ENCODE measurements at regions not wholly inside any gene's neighbourhood (a gene's known extent, or its start where the extent isn't known, plus 50 kb on each side); places are given as distances from the start of the nearest gene placed in this dataset.

DNA sequence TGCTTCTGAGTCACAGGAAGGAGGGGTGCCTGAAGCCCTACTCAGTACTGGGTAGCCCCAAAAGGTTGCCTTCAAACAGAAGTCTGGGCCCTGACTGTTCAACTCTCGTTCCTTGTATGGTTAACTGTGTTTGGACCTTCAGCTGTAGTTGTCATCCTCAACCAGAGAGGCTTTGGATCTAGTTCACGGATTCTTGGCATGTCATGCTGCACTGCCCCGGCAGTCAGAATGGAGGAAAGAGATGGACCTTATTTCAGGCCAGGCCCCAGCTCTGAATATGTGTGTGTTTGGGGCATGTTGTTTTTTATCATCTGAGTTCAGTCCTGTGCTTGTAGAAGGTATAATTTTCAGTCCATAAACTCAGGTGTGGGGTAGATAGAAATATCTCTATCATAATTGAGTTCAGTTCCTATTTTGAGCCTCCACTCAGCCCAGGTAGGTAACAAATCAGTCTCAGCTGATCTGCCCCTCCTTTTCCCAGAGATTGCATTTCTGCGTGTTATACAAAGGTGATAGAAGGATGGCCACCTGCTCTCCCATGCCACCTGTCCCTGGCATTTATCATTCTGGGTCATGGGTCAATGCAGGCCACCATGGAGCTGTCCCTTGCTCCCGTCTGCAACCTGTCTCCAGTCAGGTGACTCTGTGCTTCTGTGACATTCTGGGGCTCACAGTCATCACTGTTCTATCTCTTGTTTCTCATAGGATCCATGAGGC, 127.5 kb upstream of the CPEB4 start:
- H3K4me1 Mint-ChIP-seq: no peaks in the 10 kb centered on the region
- no peaks in the 10 kb centered on the region for H3K36me3 Mint-ChIP-seq (ENCODE audit: low read depth)
- ChIA-PET CTCF (no interaction called here), POLR2A (no interaction called here)
- no peak overlapping the region for H3K4me3 Mint-ChIP-seq
- no peak overlapping the region for H3K27ac Mint-ChIP-seq
- H3K27me3 Mint-ChIP-seq: peaks cover 6% of the 10 kb centered on the region
- no peaks in the 10 kb centered on the region for H3K9me3 Mint-ChIP-seq
- DNase-seq: no peak

DNA sequence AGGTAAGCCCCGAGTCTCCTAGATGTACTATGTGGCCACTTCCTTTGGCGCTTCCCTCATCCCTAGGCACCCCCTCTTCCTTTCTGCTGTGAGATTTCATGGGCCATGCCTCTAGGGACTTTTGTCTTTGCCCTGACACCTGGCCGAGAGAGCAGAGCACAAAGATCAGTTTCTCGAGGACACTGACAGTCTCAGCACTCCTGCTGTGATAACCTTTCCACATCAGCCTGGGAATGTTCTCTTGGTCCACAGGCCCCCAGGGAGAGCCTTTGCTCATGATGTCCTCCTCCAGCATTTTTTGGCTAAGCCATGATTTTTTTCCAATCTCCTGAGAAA, 127.0 kb upstream of the CPEB4 start:
- H3K27ac Mint-ChIP-seq: no peak overlapping the region
- CTCF ChIA-PET: no interaction called here

DNA sequence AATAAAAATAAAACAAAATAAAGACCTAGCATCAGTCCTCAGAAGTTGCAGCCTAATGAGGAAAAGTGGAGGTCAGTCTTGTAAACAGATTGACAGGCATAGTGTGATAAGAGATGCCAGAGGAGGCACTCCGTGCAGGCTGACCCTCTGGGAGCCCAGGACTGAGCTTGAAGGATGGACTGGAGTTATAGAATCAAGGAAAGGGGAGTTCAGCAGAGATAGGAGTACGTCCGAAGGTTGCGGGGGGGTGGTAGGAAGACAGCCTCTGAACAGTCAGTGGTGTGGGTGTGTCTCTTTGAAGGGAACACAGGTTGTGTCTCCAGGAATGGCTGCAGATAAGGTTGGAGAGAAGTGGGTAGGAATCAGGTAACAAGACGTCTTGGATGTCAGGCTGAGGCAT, 126.1 kb upstream of the CPEB4 start:
- Mint-ChIP-seq H3K4me1 (no peaks in the 10 kb centered on the region), H3K9me3 (no peaks in the 10 kb centered on the region), H3K27ac (no peak overlapping the region), H3K4me3 (no peak overlapping the region), H3K27me3 (peaks cover 6% of the 10 kb centered on the region), H3K36me3 (ENCODE audit: low read depth) (no peaks in the 10 kb centered on the region)
- DNase-seq: no peak
- ChIA-PET CTCF (no interaction called here), POLR2A (no interaction called here)

More for the DNA sequence above, 127.0 kb upstream of the CPEB4 start:
- H3K4me1 Mint-ChIP-seq: no peaks in the 10 kb centered on the region
- DNase-seq: no peak
- POLR2A ChIA-PET: no interaction called here
- H3K36me3 Mint-ChIP-seq (ENCODE audit: low read depth): no peaks in the 10 kb centered on the region
- H3K9me3 Mint-ChIP-seq: no peaks in the 10 kb centered on the region
- peaks cover 6% of the 10 kb centered on the region for H3K27me3 Mint-ChIP-seq
- no peak overlapping the region for H3K4me3 Mint-ChIP-seq

DNA sequence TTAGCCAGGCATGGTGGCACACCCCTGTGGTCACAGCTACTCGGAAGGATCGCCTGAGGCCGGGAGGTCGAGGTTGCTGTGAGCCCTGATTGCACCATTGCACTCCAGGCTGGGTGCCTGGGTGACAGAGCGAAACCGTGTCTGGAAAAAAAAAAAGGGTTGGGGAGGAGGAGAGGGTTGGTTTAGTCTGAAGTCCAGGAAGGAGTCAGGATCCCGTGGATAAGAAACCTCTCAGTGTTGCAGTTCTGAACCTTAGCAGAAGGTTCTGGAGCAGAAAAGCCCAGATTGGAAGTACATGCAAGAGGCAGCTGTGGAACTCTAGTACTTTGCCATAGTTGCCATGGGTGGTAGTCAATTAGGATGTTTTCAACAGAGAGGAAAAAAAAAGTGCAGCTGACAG, 125.2 kb upstream of the CPEB4 start:
- Mint-ChIP-seq H3K9me3 (no peaks in the 10 kb centered on the region), H3K4me1 (no peaks in the 10 kb centered on the region), H3K27me3 (peaks cover 6% of the 10 kb centered on the region), H3K27ac (no peak overlapping the region), H3K36me3 (ENCODE audit: low read depth) (no peaks in the 10 kb centered on the region), H3K4me3 (no peak overlapping the region)
- POLR2A ChIA-PET: no interaction called here
- CTCF ChIA-PET: no interaction called here
- DNase-seq: no peak

DNA sequence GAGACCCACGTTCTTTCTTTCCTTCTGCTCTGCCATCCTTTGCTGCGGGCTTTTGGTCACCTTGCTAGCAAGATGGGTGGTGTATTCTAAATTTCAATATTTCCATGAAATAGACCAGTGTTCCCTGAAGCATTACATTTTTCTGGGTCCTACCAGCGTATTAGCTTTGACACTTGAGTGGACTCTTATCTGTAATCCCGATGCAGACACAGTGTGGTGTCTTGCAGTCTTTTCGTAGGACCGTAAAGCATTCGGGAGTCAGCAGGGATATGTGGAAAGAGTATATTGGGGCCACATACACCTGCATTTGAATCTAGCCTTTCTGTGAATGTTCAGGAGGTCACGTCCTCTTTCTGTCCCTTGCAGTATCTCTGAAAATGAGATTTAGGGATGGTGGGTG, 124.7 kb upstream of the CPEB4 start:
- H3K27me3 Mint-ChIP-seq: peaks cover 6% of the 10 kb centered on the region
- no peaks in the 10 kb centered on the region for H3K9me3 Mint-ChIP-seq
- H3K4me1 Mint-ChIP-seq: no peaks in the 10 kb centered on the region
- POLR2A ChIA-PET: no interaction called here
- H3K4me3 Mint-ChIP-seq: no peak overlapping the region
- CTCF ChIA-PET: no interaction called here
- no peak for DNase-seq
- H3K36me3 Mint-ChIP-seq (ENCODE audit: low read depth): no peaks in the 10 kb centered on the region
- no peak overlapping the region for H3K27ac Mint-ChIP-seq

DNA sequence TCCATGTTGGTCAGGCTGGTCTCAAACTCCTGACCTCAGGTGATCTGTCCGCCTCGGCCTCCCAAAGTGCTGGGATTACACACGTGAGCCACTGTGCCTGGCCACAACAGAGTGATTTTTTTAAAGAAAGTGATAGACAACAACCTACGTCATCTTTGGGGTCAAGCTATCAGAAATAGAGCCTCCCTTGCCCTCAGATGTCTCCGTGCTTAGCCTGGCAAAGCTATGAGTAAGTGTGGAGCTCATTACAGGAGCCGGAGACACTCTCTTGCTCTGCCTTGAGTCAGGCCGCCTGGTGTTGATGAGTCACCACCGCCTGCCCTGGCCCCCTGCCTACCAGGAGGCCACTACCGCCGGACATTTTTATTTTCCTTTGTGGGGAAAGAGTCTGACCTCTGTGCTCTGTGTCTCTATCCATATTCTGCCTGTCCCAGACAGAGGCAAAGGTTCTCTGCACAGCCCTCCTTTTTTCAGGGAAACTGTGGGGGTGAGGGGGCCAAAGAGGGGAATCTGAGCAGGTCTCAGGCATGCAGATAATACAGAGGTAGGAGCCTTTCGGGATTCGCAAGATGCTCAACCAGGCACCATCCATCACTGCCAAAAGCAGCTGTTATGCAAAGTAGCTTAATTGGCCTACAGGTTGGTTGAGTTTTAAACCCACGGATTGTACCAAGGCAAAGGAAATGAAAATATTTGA, 123.7 kb upstream of the CPEB4 start:
- no peaks in the 10 kb centered on the region for H3K9me3 Mint-ChIP-seq
- H3K27me3 Mint-ChIP-seq: peaks cover 6% of the 10 kb centered on the region
- no peak overlapping the region for H3K27ac Mint-ChIP-seq
- H3K4me3 Mint-ChIP-seq: no peak overlapping the region
- no peaks in the 10 kb centered on the region for H3K36me3 Mint-ChIP-seq (ENCODE audit: low read depth)
- ChIA-PET CTCF (no interaction called here), POLR2A (no interaction called here)
- DNase-seq: no peak
- H3K4me1 Mint-ChIP-seq: no peaks in the 10 kb centered on the region

GRCh38 chr5:173765029-173765644, 123.0 kb upstream of the CPEB4 start:
- H3K27me3 Mint-ChIP-seq: peaks cover 6% of the 10 kb centered on the region
- H3K4me1 Mint-ChIP-seq: no peaks in the 10 kb centered on the region
- no peak overlapping the region for H3K4me3 Mint-ChIP-seq
- no peak overlapping the region for H3K27ac Mint-ChIP-seq
- POLR2A ChIA-PET: no interaction called here
- H3K36me3 Mint-ChIP-seq (ENCODE audit: low read depth): no peaks in the 10 kb centered on the region
- no peaks in the 10 kb centered on the region for H3K9me3 Mint-ChIP-seq
- CTCF ChIA-PET: no interaction called here
- no peak for DNase-seq

DNA sequence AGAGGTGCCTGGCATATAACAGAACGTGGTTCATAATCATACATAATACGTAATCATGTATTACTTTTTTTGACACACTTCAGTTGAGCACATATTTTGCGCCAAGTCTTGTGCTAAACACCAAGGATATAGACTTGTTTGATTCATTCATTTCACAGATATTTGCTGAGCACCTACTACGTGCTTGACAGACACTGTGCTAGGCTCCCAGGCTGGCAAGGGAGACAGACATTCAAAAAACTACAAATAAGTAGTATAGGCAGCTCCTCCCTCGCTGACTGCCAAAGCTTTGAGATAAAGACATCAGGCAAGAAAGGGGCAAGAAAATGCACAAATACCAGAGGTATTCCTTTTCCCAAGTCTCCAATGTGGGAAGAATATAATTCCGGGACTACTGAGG, 122.5 kb upstream of the CPEB4 start:
- ChIA-PET CTCF (no interaction called here), POLR2A (no interaction called here)
- DNase-seq: no peak
- no peaks in the 10 kb centered on the region for H3K36me3 Mint-ChIP-seq (ENCODE audit: low read depth)
- no peak overlapping the region for H3K27ac Mint-ChIP-seq
- H3K4me3 Mint-ChIP-seq: no peak overlapping the region
- H3K27me3 Mint-ChIP-seq: peaks cover 6% of the 10 kb centered on the region
- H3K4me1 Mint-ChIP-seq: no peaks in the 10 kb centered on the region
- H3K9me3 Mint-ChIP-seq: no peaks in the 10 kb centered on the region

DNA sequence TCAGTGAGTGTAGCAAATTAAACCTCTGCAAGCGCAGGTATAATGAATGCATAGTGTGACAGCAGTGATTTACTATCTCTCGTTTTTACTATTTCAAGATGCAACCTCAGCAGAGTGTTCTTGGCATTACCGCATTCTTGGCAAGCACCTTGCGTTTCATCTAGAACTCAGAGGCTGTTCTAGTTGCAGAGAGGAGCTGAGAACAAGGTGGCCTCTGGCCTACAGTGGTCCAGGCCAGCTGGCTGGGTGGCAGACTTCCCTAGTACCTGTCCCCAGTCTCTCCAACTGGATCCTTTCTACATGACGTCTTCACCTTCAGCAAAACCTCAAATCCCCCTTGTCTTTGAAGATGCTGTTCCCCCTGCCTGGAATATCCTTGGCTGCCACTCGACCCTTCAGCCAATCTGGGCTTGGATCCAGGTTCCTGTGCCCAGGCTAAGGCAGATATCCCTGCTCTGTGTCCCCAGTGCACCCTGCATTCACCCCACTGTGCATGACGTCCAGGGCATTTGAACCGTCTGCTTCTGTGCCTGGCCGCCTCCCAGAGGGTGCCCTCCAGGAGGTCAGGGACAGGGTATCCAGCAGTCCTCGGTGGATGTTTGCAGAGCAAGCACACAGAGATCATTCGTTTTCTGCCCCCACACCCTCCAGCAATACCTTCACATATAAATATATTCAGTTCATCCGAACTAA, 120.4 kb upstream of the CPEB4 start:
- POLR2A ChIA-PET: no interaction called here
- H3K4me1 Mint-ChIP-seq: no peaks in the 10 kb centered on the region
- no peak for DNase-seq
- no peak overlapping the region for H3K27ac Mint-ChIP-seq
- no peaks in the 10 kb centered on the region for H3K36me3 Mint-ChIP-seq (ENCODE audit: low read depth)
- no peaks in the 10 kb centered on the region for H3K9me3 Mint-ChIP-seq
- H3K4me3 Mint-ChIP-seq: no peak overlapping the region
- no peaks in the 10 kb centered on the region for H3K27me3 Mint-ChIP-seq
- CTCF ChIA-PET: interaction anchor here (1.3 to 1.7 kb wide), 2 partner anchors 158 to 205 kb away, joined by 3 to 4 read pairs; no protein-coding TSS in a partner anchor

GRCh38 chr5:173768267-173768806, 119.8 kb upstream of the CPEB4 start:
- Mint-ChIP-seq H3K4me1 (no peaks in the 10 kb centered on the region), H3K27ac (no peak overlapping the region), H3K4me3 (no peak overlapping the region), H3K36me3 (ENCODE audit: low read depth) (no peaks in the 10 kb centered on the region), H3K9me3 (no peaks in the 10 kb centered on the region), H3K27me3 (no peaks in the 10 kb centered on the region)
- no peak for DNase-seq
- POLR2A ChIA-PET: no interaction called here
- CTCF ChIA-PET: interaction anchor here (1.7 kb wide), 1 partner anchor 157 kb away, joined by 4 read pairs; no protein-coding TSS in a partner anchor

DNA sequence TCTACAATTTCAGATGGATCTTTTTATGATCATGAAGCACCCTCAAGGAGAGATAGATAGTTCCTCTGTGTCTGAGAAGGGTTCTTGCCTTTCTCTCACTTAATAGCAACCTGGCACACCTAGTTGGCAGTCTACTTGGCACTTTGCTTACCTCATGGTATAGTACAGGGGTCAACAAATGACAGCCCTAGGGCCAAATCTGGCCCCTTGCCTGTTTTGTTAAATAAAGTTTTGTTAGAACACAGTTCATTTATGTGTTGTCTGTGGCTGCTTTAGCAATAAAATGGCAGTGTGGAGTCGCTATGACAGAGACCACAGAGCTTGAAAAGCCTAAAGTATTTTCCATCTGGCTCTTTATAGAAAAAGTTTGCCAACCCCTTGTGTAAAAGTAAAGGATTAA, 119.3 kb upstream of the CPEB4 start:
- ChIA-PET POLR2A (no interaction called here), CTCF (no interaction called here)
- no peak overlapping the region for H3K27ac Mint-ChIP-seq
- H3K4me1 Mint-ChIP-seq: no peaks in the 10 kb centered on the region
- H3K36me3 Mint-ChIP-seq (ENCODE audit: low read depth): no peaks in the 10 kb centered on the region
- H3K27me3 Mint-ChIP-seq: no peaks in the 10 kb centered on the region
- H3K4me3 Mint-ChIP-seq: no peak overlapping the region
- no peaks in the 10 kb centered on the region for H3K9me3 Mint-ChIP-seq
- DNase-seq: no peak

GRCh38 chr5:173770637-173771036, 117.5 kb upstream of the CPEB4 start:
- H3K36me3 Mint-ChIP-seq (ENCODE audit: low read depth): no peaks in the 10 kb centered on the region
- H3K9me3 Mint-ChIP-seq: no peaks in the 10 kb centered on the region
- peaks cover 3% of the 10 kb centered on the region for H3K27me3 Mint-ChIP-seq
- DNase-seq: no peak
- no peaks in the 10 kb centered on the region for H3K4me1 Mint-ChIP-seq
- no peak overlapping the region for H3K27ac Mint-ChIP-seq
- ChIA-PET CTCF (no interaction called here), POLR2A (no interaction called here)
- H3K4me3 Mint-ChIP-seq: no peak overlapping the region

DNA sequence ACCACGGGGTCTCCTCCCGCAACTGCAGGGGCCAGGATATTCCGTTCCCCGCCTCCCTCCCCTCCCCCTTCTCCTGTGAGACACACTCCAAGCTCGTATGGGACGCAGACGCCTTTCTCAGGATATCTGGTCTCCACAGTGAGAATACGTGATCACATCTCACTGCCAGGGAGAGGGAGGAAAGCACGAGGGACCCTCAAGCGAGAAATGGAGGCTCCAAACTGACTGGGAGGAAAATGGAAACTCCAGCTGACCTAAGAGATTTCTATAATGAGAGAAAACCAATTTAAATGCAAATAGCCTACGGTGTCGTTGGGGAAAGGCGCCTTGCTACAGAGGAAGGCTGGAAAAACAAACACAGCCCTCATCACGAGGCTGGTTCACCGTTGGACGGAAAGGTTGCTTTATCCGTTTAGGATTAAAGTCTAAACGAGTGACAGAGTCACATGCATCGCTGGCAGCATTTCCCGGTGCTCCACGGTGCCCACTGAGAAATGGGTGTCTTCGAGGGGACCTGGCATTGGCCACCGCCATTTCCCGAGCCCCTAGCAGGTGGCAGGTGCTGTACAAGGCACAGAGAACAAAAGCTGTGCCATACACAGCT, 116.9 kb upstream of the CPEB4 start:
- CTCF ChIA-PET: no interaction called here
- Mint-ChIP-seq H3K4me3 (no peak overlapping the region), H3K27ac (no peak overlapping the region), H3K9me3 (no peaks in the 10 kb centered on the region), H3K27me3 (peaks cover 3% of the 10 kb centered on the region), H3K36me3 (ENCODE audit: low read depth) (no peaks in the 10 kb centered on the region), H3K4me1 (no peaks in the 10 kb centered on the region)
- POLR2A ChIA-PET: no interaction called here
- DNase-seq: no peak
